A204.1 (cell line): ENCODE measurements at regions not wholly inside any gene's neighbourhood (a gene's known extent, or its start where the extent isn't known, plus 50 kb on each side); places are given as distances from the start of the nearest gene placed in this dataset.
A peak's percentile ranks its signal among the peaks of the same experiment; 100 is the strongest.

Experiments
- FAIRE-seq: peaks from 2 replicates; lab custom pipeline; 2012; peaks lifted over from hg19 to GRCh38; lab: Jason Lieb, UNC

DNA sequence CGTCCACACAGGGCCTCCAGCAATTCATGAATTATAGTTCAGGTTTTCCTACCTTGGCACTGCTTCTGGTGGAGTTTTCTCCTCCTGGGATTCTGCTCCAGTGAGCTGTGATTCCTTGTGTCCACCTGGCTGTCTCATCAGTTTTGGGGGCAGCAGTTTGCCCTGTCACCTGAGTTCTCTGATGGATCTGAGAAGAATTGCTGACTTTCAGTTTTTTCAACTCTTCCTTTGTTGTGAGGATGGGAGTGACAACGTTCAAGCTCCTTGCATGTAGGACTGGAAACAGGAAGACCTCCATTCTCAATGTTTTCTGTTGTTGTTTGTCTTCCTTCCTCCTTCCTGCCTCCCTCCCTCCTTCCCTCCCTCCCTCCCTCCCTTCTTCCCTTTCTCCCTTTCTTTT is 359.0 kb downstream of the TSN start:
- no peak for FAIRE-seq

GRCh38 chr2:122117371-122117770 is 361.9 kb downstream of the TSN start:
- FAIRE-seq, result peak; percentile 44

DNA sequence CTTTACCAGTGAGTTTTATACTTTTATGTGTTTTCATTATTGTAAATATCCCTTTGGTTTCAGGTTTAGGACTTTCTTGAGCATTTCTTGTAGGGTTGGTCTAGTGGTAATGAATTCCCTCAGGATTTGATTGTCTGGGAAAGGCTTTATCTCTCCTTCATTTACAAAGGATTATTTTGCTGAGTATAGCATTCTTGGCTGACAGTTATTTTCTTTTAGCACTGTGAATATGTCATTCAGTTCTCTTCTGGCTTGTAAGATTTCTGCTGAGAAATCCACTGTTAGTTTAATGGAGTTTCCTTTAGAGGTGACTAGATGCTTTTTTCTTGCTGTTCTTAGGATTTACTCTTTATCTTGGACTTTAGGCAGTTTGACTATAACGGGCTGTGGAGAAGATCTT is 373.9 kb downstream of the TSN start:
- no peak for FAIRE-seq

DNA sequence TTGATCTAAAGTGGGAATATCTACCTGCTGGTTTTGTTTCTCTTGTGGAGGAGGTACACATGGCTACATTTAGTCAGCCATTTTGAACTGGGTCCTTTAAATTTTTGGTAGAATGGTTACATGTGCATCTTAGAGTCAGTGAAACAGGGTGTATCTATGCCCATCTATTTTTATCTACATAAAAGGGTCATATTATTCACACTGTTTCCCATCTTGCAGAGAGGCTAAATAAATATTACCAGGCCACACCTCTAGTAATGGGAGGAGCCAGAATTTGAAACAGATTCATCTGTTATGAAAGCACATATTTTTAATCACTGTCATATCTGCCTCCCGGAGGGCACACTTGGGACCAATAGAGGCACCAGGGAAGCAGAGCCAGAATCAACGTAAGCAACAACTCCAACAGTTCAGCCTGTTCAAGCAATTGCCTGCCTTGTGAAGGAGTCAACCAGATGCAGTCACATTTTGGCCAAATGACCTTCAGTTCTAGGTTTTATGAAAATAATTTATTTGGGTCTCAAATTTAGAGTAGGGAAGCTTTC is 376.8 kb downstream of the TSN start:
- FAIRE-seq, result no peak

- no peak for FAIRE-seq
Observed at GRCh38 chr2:122135021-122135937, 379.8 kb downstream of the TSN start.

DNA sequence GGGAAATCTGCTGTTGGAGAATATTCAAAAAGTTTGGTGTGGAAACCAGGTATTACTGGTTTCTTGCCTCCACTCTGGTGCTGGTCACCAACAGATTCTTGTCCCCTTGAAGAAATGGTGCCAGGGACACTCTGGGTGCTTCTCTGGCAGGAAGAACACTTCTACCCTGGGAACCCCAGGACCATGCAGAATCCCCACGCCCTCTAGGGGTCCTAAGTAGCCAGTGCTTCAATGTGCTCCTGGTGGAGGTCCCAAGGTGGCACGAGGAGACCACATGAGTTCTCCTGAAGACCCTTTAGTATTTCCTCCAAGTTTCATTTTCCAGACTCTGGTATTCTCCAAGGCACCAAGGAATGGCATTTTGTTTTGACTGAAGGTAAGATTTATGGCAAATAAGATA is 380.6 kb downstream of the TSN start:
- no peak for FAIRE-seq

DNA sequence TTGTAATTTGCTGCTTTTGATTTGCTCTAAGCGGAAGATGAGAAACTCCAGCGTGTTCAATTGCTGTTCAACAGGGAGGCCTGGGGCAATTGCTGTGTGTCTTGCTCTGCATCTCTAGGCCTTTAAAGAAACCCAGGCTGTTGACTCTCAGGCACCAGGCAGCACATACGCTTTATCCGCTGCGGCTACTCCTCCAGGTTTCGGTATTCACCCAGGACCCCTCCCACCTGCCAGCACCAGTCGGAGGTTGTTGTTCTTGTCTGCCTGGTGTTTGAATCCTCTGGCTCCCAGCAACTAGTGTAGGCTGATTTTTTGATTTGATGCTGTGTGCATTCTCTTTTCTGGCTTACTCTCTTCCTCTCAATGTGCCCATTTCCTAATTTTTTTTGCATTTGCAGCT is 383.1 kb downstream of the TSN start:
- no peak for FAIRE-seq

- FAIRE-seq, result no peak
Observed at GRCh38 chr2:122139739-122140420, 384.4 kb downstream of the TSN start.

- no peak for FAIRE-seq
Observed at GRCh38 chr2:122144884-122145283, 389.4 kb downstream of the TSN start.

GRCh38 chr2:122145856-122146255 is 390.4 kb downstream of the TSN start:
- FAIRE-seq, result no peak

GRCh38 chr2:122148128-122148767 is 392.8 kb downstream of the TSN start:
- FAIRE-seq, result no peak

- FAIRE-seq, result no peak
Observed at GRCh38 chr2:122150524-122151280, 395.3 kb downstream of the TSN start.

DNA sequence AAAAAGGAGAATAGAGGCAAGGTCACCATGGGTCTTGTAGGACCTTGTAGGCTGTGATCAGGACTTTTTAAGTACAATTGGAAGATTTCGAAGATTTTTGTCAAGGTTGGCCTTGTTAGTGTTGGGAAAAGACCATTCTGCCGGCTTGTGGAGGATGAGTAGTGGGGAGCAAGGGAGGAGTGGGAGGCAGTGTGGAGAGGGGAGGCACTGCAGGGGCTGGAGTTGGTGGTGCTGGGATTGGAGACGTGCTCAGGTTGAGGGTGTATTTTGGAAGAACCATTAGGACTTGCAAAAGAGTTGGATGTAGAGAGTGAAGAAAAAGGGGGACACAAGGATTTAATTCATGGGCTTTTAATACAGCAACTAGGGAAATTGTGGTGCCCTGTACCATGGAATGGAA is 397.1 kb downstream of the TSN start:
- no peak for FAIRE-seq

DNA sequence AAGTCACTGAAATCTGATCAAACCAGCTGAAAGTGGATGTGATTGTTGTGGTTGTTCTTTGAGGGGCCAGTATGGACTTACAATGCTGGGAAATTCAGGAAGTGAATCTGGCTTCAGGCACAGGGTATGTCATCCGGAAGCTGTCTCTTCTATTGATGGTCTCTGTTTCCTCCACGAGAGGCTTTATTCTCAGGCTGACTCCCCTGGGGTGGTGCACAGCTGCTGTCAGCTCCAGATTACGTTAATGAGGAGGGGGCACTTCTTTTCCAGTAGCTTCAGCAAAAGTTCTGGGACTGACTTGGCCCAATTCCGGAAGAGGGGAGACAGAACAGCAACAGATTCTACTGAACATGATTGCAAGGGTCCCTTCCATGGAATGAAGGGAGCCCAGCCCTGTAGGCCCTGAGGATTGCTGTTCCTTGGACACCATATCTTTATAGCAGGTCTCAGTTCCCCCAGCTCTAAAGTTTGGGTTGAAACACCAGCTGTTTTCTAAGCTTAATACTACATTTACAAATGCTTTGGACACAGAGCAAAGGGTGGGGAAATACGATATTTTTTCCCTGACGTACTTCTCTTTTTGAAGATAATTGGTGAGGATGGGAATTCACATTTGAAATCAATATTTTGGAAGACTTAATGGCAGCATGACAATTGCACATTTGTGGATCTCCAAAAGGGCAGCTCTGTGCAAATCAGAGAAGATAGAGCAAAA is 400.9 kb downstream of the TSN start:
- no peak for FAIRE-seq

- FAIRE-seq, result no peak
Observed at GRCh38 chr2:122157158-122157557, 401.7 kb downstream of the TSN start.

DNA sequence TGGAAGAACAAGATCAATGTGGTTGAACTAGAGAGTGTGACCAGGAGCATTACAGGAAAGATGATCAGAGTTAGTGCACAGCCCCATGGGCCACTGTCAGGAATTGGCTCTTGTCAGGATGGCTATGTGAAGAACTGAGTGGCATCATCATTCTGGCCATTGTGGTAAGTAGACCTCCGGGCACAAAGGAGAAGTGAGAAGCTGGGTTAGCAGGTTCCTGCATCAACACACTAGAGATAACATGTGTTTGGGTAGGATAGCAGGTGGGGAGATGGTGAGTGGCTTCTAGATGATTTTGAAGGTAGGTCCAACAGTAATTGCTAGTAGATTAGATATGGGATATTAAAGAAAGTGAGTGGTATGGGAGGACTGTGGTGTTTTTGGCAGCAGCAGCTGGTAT is 408.2 kb downstream of the TSN start:
- no peak for FAIRE-seq

DNA sequence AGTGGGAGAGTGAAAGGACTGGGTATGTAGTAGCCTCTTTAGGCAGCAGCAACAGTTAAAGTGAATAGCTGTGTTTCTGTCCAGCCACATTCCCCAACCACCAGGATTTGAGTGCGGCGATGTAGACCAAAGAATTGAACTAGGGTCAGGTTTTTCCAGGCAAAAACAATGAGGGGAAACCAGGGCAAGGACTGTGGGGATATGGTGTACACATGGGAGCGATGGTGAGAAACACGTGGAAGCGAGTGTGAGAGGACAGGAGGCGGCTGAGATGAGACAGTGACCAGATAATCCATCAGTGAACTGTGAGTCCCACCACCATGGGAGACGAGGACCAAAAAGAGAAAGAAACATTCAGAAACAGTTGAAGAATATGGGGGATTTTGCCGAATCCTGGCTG is 409.5 kb downstream of the TSN start:
- FAIRE-seq, result no peak

- no peak for FAIRE-seq
Observed at GRCh38 chr2:122166820-122167219, 411.4 kb downstream of the TSN start.

DNA sequence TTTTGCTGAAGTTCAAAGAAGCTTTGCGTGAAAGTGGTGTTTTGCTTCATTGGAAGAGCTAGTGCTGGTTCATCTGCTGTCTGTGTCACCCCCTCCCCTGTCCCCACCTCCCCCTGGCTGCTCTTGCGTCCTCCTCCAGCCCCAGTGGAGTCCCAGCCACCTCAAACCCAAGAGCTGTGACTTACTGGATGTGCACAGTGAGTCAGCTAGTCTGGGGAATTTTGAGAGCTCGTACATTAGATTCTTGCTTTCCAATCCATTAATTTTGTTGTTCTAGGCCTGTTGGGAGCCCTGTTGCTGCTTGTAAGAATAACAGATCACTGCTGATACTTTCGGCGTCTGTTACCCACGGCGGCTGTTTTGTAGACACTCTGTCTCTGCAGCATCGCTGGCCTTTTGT is 412.1 kb downstream of the TSN start:
- FAIRE-seq, result no peak

DNA sequence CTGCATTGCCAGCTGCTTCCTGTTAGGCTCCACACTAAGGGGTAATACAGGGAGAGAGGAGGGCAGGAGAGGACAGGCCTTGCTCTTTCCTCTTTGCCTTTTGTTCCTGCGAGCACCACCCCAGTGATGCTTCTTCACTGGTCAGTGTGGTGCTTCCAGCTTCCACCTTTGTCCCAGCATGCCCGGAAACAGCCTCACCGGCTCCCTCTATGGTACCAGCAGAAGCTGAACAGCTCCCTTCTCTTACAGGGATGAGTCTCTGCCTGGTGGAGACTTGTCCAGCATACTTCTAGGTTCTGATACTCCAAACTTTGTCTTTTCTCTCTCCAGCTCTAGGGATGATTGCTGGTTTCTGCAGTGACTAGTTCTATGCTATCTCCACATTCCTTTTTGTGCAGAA is 413.3 kb downstream of the TSN start:
- no peak for FAIRE-seq

DNA sequence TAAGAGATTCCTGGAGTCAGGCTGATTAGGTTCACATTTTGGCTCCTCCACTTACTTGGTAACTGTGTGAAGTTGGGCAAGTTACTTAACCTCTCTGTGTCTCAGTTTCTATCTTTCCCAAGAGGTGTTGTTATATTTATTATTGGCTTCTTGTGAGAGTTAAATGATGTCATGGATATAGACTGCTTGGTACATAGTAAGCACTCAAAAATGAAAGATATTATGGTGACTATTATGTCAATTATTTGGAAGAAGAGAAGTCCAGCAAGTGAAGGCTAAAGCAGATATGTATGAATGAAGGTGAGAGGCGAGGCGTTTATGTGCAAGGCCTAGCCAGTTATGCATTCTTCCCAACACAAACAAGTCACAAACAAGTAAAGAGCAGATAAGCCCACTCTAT is 417.4 kb downstream of the TSN start:
- no peak for FAIRE-seq

GRCh38 chr2:122174061-122174460 is 418.6 kb downstream of the TSN start:
- FAIRE-seq, result no peak
